ENCODE measurements at regions not wholly inside any gene's neighbourhood (a gene's known extent, or its start where the extent isn't known, plus 50 kb on each side); places are given as distances from the start of the nearest gene placed in this dataset.
"Not testable (repeated sequence)": the region's sequence is repeated elsewhere in the genome, so short reads cannot be mapped to it uniquely, and the experiment has no call there.

DNA sequence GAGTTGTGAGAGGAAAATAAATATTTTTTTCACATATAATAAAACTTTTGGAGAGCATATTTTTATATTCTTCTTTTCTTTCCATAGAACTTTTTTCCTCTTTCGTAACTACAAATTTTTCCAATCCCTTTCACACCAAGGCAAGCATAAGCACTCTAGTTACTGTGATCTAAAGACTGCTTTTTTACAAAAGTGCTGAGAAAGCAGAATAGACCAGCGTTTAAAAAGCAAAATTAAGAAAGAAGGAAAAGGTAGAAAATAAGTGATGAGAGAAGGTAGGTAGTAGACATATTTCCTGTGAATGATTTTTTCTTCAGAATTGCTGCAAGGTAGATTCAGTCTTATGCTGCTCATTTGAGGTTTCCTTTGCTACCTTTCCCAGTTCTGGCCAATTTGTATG, 195.5 kb downstream of the MBL2 start:
- CTCF ChIA-PET: interaction anchor here (1.2 kb wide), 1 partner anchor 10 kb away, joined by 3 read pairs; no protein-coding TSS in a partner anchor
- POLR2A ChIA-PET: no interaction called here
- no peaks in the 10 kb centered on the region for H3K27me3 ChIP-seq (ENCODE audit: insufficient read depth, low read length)
- peak overlapping the region; percentile 56 for H2AFZ ChIP-seq (ENCODE audit: low read depth, low read length, poor library complexity, severe bottlenecking)
- H3K4me3 ChIP-seq (replicated peaks in 1 of 2; ENCODE audit: low read depth in 1 of 2, low read length in 2 of 2): no peak overlapping the region
- no peaks in the 10 kb centered on the region for H3K9me2 ChIP-seq (ENCODE audit: insufficient read depth)
- H3K79me2 ChIP-seq (ENCODE audit: insufficient read depth, low read length): no peaks in the 10 kb centered on the region
- H3K4me1 ChIP-seq (ENCODE audit: control insufficient read depth in 1 of 2, insufficient read depth in 2 of 2, low read length in 2 of 2): peaks cover 0 to 10% of the 10 kb centered on the region in 2 experiments; a peak in 1 of 4 replicates
- H4K20me1 ChIP-seq (ENCODE audit: insufficient read depth): no peaks in the 10 kb centered on the region
- DNase-seq (ENCODE audit: low read depth, low spot score) (no peak), ATAC-seq (no peak)
- H3K27ac ChIP-seq (ENCODE audit: low read depth, low read length): no peak overlapping the region
- intact Hi-C loops (cut with micrococcal nuclease): no loop called here
- RAD21 ChIA-PET (ENCODE audit: low non-redundant PET in 1 of 2, low total read pairs in 2 of 2, uncharacterized antibody in 2 of 2, unreplicated experiment in 2 of 2): no interaction called here
- no peak overlapping the region for H3K4me2 ChIP-seq (ENCODE audit: low read length)
- H3K9me3 ChIP-seq (ENCODE audit: control insufficient read depth in 1 of 2, insufficient read depth in 1 of 2, low read depth in 1 of 2, low read length in 2 of 2): no peaks in the 10 kb centered on the region
- H3K36me3 ChIP-seq (ENCODE audit: control insufficient read depth in 1 of 2, insufficient read depth in 2 of 2, low read length in 2 of 2): no peaks in the 10 kb centered on the region
- TF ChIP-seq, protein P1, sequence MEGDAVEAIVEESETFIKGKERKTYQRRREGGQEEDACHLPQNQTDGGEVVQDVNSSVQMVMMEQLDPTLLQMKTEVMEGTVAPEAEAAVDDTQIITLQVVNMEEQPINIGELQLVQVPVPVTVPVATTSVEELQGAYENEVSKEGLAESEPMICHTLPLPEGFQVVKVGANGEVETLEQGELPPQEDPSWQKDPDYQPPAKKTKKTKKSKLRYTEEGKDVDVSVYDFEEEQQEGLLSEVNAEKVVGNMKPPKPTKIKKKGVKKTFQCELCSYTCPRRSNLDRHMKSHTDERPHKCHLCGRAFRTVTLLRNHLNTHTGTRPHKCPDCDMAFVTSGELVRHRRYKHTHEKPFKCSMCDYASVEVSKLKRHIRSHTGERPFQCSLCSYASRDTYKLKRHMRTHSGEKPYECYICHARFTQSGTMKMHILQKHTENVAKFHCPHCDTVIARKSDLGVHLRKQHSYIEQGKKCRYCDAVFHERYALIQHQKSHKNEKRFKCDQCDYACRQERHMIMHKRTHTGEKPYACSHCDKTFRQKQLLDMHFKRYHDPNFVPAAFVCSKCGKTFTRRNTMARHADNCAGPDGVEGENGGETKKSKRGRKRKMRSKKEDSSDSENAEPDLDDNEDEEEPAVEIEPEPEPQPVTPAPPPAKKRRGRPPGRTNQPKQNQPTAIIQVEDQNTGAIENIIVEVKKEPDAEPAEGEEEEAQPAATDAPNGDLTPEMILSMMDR (IDR thresholded peaks at IDR 0.05 in 2 of 3, conservative IDR thresholded peaks at IDR 0.05 in 1 of 3; ENCODE audit: borderline replicate concordance in 1 of 3, insufficient read depth in 1 of 3, low read depth in 2 of 3, low read length in 2 of 3): no peak
- TF ChIP-seq CEBPB (IDR thresholded peaks at IDR 0.05; ENCODE audit: low read depth) (no peak), SP1 (IDR thresholded peaks at IDR 0.05; ENCODE audit: low read depth) (no peak)
- H3K9ac ChIP-seq (ENCODE audit: low read length): no peak overlapping the region
- no TSS peak for BruUV-seq (replicated peaks)

DNA sequence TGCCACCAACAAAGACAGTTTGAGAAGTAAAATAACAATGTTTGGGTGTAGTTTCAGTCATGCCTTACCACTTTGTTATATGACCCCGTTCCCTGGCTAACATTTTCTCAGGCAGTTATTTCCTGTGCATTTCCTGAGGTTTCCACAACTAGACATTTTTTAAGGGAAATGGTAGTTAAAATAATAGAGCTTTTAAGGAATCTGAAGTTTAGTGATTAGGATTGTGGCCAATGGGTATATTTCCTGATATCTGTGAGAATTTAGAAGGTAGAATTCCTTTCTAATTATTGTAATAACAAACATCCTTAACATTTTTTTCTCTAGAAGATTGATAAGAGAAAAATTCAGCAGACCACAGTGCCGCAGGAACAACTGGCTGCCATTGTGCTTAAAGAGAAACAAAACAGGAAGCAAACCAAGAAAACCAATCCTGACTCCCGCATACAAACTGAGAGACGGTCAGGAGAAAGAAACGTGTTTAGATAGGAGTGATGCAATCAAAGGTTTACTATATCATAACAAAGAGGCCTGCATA, 193.6 kb downstream of the MBL2 start:
- ChIA-PET POLR2A (no interaction called here), CTCF (no interaction called here), RAD21 (ENCODE audit: low non-redundant PET in 1 of 2, low total read pairs in 2 of 2, uncharacterized antibody in 2 of 2, unreplicated experiment in 2 of 2) (no interaction called here)
- no peaks in the 10 kb centered on the region for H3K9me3 ChIP-seq (ENCODE audit: control insufficient read depth in 1 of 2, insufficient read depth in 1 of 2, low read depth in 1 of 2, low read length in 2 of 2)
- no peak for TF ChIP-seq CBX3 (IDR thresholded peaks at IDR 0.05; ENCODE audit: low read depth)
- TF ChIP-seq EGR1 (IDR thresholded peaks at IDR 0.05; ENCODE audit: low read depth): no peak
- TF ChIP-seq ELF1 (IDR thresholded peaks at IDR 0.05; ENCODE audit: borderline replicate concordance, low read depth): no peak
- TF ChIP-seq POLR2AphosphoS5 (IDR thresholded peaks at IDR 0.05; ENCODE audit: low read depth, low read length): no peak
- TF ChIP-seq, protein P2, sequence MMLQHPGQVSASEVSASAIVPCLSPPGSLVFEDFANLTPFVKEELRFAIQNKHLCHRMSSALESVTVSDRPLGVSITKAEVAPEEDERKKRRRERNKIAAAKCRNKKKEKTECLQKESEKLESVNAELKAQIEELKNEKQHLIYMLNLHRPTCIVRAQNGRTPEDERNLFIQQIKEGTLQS (IDR thresholded peaks at IDR 0.05): no peak
- no peak for TF ChIP-seq TCF7L2 (IDR thresholded peaks at IDR 0.05; ENCODE audit: borderline replicate concordance, extremely low read depth, insufficient read depth, insufficient read length)
- H3K9ac ChIP-seq (ENCODE audit: low read length): no peak overlapping the region
- no peak overlapping the region for H3K27ac ChIP-seq (ENCODE audit: low read depth, low read length)
- H3K27me3 ChIP-seq (ENCODE audit: insufficient read depth, low read length): no peaks in the 10 kb centered on the region
- H3K4me2 ChIP-seq (ENCODE audit: low read length): no peak overlapping the region
- H2AFZ ChIP-seq (ENCODE audit: low read depth, low read length, poor library complexity, severe bottlenecking): no peak overlapping the region
- H4K20me1 ChIP-seq (ENCODE audit: insufficient read depth): no peaks in the 10 kb centered on the region
- no peak overlapping the region for H3K4me3 ChIP-seq (replicated peaks in 1 of 2; ENCODE audit: low read depth in 1 of 2, low read length in 2 of 2)
- H3K4me1 ChIP-seq (ENCODE audit: control insufficient read depth in 1 of 2, insufficient read depth in 2 of 2, low read length in 2 of 2): 0 out of 4 replicates have a peak, but pooled peaks cover 0 to under 1% of the 10 kb centered on the region in 2 experiments
- intact Hi-C loops (cut with micrococcal nuclease): no loop called here
- H3K36me3 ChIP-seq (ENCODE audit: control insufficient read depth in 1 of 2, insufficient read depth in 2 of 2, low read length in 2 of 2): no peaks in the 10 kb centered on the region
- no peaks in the 10 kb centered on the region for H3K9me2 ChIP-seq (ENCODE audit: insufficient read depth)
- DNase-seq (ENCODE audit: low read depth, low spot score): no peak
- no peak for ATAC-seq
- BruUV-seq (replicated peaks): no TSS peak
- no peaks in the 10 kb centered on the region for H3K79me2 ChIP-seq (ENCODE audit: insufficient read depth, low read length)

DNA sequence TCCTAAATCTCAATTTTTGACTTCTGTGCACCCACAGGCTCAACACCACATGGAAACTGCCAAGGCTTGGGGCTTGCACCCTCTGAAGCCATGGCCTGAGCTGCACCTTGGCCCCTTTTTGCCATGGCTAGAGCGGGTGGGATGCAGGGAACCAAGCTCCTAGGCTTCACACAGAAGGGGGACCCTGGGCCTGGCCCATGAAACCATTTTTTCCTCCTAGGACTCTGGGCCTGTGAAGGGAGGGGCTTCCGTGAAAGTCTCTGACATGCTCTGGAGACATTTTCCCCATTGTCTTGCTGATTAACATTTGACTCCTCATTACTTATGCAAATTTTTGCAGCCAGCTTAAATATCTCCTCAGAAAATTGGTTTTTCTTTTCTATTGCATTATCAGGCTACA, 190.9 kb downstream of the MBL2 start:
- H4K20me1 ChIP-seq (ENCODE audit: insufficient read depth); DNase-seq (ENCODE audit: low read depth, low spot score); RAD21 ChIA-PET (ENCODE audit: low non-redundant PET in 1 of 2, low total read pairs in 2 of 2, uncharacterized antibody in 2 of 2, unreplicated experiment in 2 of 2); H2AFZ ChIP-seq (ENCODE audit: low read depth, low read length, poor library complexity, severe bottlenecking); H3K27ac ChIP-seq (ENCODE audit: low read depth, low read length); intact Hi-C loops (cut with micrococcal nuclease); H3K79me2 ChIP-seq (ENCODE audit: insufficient read depth, low read length); H3K9me2 ChIP-seq (ENCODE audit: insufficient read depth); H3K9ac ChIP-seq (ENCODE audit: low read length); H3K4me3 ChIP-seq (replicated peaks in 1 of 2; ENCODE audit: low read depth in 1 of 2, low read length in 2 of 2); H3K9me3 ChIP-seq (ENCODE audit: control insufficient read depth in 1 of 2, insufficient read depth in 1 of 2, low read depth in 1 of 2, low read length in 2 of 2); POLR2A ChIA-PET; H3K4me2 ChIP-seq (ENCODE audit: low read length); H3K27me3 ChIP-seq (ENCODE audit: insufficient read depth, low read length); BruUV-seq (replicated peaks); H3K36me3 ChIP-seq (ENCODE audit: control insufficient read depth in 1 of 2, insufficient read depth in 2 of 2, low read length in 2 of 2); ATAC-seq; H3K4me1 ChIP-seq (ENCODE audit: control insufficient read depth in 1 of 2, insufficient read depth in 2 of 2, low read length in 2 of 2): not testable (repeated sequence)
- CTCF ChIA-PET: interaction anchor here (1.0 kb wide), 1 partner anchor 14 kb away, joined by 3 read pairs; no protein-coding TSS in a partner anchor

Data from HCT116 (cell line).